IPS-NIHi7 (cell line): ENCODE measurements at regions not wholly inside any gene's neighbourhood (a gene's known extent, or its start where the extent isn't known, plus 50 kb on each side); places are given as distances from the start of the nearest gene placed in this dataset.

Source experiments
- DNase-seq: peaks from one replicate; pipeline ENCODE4 v3.0.0; 2012; ENCODE audit warnings: mixed read lengths; ENCODE audit errors: extremely low spot score

DNA sequence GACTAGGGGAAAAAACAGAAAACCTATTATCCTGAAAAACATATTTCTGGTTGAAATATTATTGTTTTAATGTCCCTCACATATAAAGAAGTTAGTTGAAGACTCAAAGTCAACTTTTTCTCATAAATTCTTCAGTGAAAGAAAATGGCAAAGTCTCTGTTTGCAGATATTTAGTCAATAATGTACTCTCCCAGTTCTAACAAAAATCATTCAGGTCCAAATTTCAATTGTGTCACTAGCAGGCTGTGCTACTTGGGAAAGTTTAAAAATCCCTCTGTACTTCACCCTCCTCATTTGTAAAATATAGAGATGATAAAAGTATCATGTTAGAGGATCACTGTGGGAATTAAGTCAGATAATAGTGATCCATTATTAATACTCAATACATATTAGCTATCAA is 496.5 kb downstream of the FSCB start:
- DNase-seq, result no peak

DNA sequence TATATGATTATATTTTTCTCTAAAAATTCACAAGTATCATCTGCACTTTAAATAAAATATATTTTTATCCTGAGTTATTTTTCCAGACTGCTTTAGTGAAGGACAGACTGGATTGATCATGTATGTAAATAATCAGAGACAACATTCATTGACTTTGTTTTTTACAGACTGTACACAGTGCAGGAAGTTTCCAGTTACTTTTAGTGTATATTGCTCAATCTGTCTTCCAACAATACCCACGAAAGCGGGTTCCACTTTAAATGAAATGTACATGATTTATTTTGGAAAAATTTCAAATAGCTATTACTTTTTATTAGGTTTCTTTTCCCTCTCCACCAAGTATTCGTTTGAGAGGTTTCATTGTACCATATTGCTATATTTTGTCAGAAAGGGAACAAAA is 497.0 kb downstream of the FSCB start:
- DNase-seq, result no peak

DNA sequence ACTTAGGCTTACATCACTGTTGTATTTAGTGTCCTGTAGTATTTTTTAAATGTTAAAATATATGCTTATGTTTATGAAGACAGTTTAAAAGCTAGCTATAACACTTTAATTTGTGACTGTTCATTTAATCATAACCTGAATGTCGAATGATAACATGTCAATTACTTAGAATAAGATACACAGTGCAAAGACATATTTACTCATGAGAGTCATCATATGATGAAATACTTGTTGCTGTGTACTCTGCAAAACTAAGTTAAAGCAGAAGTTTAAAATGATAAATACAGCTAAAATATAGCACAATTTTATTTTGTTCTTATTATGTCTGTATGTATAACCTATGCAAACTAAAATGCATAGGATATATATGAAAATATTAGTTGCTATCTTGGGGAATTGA is 497.4 kb downstream of the FSCB start:
- DNase-seq, result no peak

- no peak for DNase-seq
These were observed 518.1 kb downstream of the FSCB start for GRCh38 chr14:43988989-43989388.

- DNase-seq, result no peak
These were observed 523.4 kb downstream of the FSCB start for GRCh38 chr14:43983721-43984120.

GRCh38 chr14:43981135-43981768 is 525.8 kb downstream of the FSCB start:
- no peak for DNase-seq

DNA sequence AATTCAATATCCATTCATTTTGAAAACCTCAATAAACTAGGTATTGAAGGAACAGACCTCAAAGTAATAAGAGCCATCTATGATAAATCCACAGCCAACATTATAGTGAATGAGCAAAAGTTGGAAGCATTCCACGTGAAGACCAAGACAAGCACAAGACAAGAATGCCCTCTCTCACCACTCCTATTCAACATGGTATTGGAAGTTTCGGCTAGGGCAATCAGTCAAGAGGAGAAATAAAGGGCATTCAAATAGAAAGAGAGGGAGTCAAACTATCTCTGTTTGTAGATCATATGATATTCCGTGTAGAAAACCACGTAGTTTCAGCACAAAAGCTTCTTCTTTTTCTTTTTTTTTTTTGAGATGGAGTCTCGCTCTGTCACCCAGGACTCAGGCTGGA is 550.3 kb downstream of the FSCB start:
- no peak for DNase-seq

DNA sequence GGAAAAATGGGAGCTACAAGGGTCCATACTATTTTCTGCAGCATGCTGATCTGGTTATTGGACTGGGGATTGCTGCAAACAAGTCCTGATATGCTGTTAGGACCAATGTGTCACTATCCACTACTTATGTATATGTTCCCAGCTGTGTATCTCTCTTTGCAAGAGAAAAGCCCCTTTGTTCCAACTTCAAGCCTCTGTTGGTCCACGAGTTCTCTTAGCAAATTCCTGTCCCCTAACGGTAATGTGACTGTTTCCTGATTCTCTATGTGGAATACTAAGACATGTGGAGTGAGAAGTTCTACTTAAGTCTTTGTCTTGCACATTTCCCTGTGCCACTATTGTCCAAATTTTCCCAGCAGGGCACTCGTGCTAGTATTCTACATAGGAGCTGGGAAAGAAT is 557.7 kb downstream of the FSCB start:
- DNase-seq, result no peak

DNA sequence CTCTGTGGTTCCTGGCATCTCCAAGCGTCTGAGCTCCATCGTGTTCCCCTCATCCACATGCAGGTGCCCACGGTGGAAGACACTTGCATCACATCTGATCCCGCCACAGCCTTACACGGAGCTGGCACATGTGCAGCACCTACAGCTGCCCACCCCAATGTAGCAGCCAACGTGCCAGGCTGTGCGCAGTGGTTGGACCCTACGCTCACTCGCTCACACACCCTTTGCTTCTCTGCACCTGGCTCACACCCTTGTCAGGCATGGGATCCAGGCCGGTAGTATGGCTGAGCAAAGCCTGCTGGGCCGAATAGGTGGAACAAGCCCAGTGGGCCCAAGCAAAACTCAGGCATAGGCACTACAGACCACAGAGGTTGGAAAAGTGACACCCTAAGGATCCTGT is 567.2 kb downstream of the FSCB start:
- no peak for DNase-seq

DNA sequence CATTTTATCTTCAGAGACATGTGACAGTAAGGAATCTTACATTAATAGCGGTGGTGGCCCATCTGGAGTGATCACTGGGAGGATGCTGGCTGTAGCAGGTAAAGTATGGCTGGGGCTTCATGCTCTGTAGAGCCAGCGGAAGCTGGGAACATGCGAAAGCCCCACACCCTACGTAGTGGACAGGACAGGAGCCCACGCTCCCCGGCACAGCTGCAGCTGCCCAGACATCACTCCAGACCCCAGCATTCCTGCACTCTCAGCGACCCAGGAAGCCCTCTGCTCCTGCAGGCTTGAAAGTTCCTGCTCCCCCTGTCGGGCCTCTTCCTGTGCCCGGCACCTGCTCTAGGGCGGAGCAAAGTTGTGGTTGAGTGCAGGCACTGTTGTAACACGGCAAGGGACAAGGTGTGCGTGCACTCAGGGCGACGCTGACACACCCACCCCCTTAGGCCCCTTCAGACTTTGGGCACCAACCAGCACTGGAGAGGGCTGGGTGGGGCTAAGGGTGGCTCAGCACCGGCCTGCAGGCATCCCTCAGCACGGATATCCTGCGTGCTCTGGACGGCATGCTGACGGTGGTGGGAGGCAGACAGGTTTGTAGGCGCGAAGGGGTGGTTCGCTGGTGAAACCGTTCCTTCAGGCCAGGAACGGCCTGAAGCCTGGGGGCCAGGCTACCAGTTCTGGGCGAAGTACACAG is 568.3 kb downstream of the FSCB start:
- DNase-seq, result no peak

- no peak for DNase-seq
These were observed 570.1 kb downstream of the FSCB start for GRCh38 chr14:43937001-43937400.

- DNase-seq, result no peak
These were observed 573.0 kb downstream of the FSCB start for GRCh38 chr14:43934102-43934501.

- DNase-seq, result no peak
These were observed 592.9 kb downstream of the FSCB start for GRCh38 chr14:43914041-43914693.

- no peak for DNase-seq
These were observed 603.9 kb downstream of the FSCB start for GRCh38 chr14:43903209-43903608.

DNA sequence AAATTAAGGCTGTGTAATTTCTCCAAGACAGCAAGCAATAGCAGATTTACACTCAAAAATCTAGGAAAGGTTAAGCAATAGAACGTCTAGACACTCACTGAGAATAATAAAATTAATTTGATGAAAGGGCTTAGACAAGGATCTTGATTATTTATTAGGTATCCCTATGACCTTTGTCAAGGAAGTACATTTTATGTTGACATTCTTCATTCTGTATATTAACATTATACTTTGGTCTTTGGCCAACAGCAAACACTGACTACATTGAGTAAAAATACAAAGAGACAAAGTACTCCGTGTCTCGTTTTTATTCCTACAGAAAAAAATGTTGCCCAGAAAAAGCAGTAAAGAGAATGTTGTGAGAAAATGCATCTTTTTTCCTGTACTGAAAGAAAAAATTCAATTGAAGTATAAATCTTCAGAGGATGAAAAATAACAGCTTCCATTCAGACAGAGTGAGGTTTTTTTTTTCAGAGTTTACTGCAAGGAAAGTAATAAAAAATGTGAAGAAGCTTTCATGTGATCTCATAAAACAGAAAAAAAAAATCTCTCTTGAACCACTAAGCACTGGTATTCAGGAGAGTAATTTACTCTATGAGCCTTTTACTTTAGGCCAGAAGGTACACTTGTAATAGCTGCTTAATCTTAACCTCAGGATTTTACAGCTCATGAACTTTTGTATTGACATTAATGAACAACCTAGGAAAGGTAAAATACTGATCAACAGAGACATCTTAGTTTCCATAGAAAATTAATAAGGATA is 605.0 kb downstream of the FSCB start:
- DNase-seq, result no peak

DNA sequence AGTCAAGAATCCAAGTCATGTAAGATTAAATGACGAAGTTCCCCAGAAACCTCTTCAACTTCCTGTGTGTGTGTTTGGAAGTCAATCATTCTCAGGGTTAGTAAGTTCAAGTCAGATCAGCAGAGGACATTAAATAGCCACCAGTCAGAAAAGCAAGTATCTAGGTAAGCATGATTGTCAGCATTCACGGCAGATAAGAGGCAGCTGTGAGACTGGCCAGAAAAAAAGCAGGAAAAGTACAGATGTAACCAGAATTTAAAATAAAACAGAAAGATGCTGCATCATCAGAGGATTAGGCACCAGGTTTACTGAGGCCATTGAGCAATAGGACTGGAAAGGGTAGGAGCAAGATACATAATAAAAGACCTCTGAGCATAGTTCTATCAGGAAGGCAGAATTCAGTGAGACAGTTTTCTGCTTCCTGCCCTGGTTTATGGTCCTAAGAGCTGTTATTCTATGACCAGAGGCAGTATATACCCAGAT is 606.9 kb downstream of the FSCB start:
- no peak for DNase-seq

GRCh38 chr14:43898687-43899086 is 608.4 kb downstream of the FSCB start:
- no peak for DNase-seq

GRCh38 chr14:43896044-43896443 is 611.0 kb downstream of the FSCB start:
- no peak for DNase-seq

DNA sequence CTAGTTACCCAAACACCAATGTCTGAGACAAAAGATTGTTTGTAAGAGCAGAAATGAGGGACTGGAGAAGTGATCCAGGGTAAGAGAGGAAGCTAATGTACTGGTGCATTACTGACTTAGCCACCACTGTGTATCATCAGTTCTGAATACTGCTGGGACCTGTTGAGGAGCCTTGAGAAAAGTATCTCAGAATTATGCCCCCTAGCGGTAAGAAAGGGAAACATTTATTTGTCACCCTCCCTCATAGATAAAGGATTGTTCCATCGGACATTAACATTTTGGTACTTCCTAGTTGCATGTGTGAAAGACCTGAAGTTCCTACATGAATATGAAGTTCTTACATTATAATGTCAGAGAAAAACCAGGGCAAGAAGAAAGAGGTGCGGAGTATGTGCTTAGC is 612.5 kb downstream of the FSCB start:
- no peak for DNase-seq

DNA sequence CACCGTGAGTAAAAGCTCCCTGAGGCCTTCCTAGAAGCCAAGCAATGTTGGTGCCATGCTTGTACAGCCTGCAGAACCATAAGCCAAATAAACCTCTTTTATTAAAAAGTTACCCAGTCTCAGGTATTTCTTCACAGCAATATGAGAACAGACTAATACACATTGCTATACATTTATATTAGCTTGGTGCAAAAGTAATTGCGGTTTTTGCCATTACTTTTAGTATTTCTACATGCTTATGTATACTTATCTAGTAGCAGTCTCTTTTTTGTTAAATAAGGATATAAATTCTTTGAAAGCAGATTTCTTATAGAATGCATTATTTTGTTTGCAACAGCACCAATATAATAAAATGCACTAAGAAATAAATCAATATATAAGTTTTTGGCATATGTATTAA is 619.6 kb downstream of the FSCB start:
- no peak for DNase-seq

DNA sequence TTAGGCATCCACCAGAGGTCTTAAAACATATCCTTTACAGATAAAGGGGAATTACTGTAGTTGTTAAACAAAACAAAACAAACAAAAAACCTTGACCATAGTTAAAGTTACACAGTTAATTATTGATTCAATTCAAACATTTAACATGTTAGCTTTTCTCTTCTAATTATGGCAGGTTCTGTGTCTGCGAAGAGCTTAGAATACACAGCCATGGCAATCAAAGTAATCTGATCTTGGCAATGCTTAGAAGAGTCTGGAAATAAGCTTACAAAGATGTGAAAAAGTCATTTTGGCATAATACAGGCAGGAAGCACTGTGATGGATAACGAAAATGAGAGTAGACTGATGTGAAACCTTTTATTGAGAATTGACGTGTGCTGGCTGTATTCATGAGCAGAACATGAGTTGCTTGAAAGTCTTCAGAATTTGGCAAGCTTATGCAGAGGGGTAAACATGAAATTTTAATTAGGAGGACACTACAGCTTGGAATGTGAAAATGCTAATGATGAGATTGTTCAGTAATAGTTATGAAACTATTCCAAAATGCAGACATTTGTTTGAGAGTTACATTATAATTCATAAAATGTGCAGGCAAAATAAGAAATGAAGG is 629.6 kb downstream of the FSCB start:
- no peak for DNase-seq
